GM12874 (cell line): ENCODE measurements at regions not wholly inside any gene's neighbourhood (a gene's known extent, or its start where the extent isn't known, plus 50 kb on each side); places are given as distances from the start of the nearest gene placed in this dataset.

Experiments
- TF ChIP-seq, protein P1 (sequence below): IDR thresholded peaks from 2 replicates; pipeline ENCODE4 v1.5.1; 2011; ENCODE audit warnings: low read depth, mild to moderate bottlenecking, control low read depth, low read length, moderate library complexity; ENCODE audit not compliant: insufficient read depth

DNA sequence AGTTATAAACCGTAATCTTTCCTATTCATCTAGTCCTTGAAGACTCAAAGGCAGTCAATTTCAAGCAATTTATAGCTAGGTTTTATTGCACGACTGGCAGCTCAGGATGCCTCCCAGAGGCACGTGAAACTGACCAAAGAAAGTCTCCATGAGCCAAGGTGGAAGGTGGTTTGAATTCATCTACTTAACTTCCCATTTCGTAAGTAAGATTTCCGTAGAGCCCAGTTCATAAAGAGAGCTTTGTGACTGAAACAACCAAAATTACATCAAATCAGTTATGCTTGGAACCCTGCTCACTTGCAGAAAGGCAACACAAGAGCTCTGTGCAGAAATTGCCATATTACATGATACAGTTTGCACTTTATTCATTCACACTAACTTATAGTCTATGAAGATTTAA is 556.0 kb downstream of the TRIML1 start:
- TF ChIP-seq, protein P1, sequence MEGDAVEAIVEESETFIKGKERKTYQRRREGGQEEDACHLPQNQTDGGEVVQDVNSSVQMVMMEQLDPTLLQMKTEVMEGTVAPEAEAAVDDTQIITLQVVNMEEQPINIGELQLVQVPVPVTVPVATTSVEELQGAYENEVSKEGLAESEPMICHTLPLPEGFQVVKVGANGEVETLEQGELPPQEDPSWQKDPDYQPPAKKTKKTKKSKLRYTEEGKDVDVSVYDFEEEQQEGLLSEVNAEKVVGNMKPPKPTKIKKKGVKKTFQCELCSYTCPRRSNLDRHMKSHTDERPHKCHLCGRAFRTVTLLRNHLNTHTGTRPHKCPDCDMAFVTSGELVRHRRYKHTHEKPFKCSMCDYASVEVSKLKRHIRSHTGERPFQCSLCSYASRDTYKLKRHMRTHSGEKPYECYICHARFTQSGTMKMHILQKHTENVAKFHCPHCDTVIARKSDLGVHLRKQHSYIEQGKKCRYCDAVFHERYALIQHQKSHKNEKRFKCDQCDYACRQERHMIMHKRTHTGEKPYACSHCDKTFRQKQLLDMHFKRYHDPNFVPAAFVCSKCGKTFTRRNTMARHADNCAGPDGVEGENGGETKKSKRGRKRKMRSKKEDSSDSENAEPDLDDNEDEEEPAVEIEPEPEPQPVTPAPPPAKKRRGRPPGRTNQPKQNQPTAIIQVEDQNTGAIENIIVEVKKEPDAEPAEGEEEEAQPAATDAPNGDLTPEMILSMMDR, result no peak

DNA sequence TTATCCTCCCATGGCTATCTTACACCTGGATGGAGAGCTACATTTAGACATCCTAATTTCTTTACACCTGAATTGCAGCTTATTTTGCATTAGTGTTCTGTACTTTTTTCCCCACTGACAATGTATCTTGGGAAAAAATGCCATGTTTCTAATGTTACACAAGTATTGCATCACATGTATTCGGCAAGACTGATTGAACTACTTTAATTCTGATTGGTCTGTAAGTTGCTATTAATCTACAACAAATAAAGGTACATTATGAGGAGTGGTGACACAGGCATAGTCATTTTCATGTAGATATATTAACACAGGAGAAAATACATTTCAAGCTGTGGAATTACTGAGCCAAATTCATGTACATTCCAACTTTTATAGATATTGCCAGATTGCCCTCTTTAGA is 558.0 kb downstream of the TRIML1 start:
- TF ChIP-seq, protein P1, result no peak

DNA sequence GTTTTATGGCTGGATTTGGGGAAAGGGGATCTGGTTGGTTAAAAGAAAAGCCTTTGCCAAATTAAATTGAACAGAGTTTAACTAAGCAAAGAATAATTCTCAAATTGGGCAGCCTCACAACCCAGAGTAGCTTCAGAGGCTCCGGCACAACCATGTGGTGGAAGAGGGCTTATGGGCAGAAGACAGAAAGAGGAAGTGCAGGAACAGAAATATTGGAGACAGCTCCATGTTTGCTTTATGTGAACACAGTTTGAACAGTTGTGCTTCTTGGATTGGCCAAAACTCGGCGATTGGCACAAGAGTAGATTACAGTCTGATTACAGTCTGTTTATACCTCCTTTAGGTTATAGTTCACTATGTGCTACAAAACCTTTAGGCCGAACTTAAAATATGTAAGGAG is 562.7 kb downstream of the TRIML1 start:
- TF ChIP-seq, protein P1, result no peak

DNA sequence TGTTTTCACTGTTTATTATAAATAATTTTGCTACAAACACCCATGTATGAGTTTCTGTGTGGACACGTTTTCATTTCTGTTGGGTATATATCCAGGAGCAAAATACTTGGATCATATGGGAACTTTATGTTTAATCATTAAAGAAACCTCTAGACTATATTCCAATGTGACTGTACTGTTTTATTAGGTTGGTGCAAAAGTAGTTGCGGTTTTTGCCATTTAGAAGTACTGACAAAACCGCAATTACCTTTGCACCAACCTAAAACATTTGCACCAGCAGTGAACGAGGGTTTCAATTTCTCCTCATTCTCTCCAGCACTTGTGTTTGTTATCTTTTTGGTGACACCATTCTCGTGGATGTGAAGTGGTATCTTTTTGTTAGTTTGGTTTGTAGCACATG is 565.0 kb downstream of the TRIML1 start:
- TF ChIP-seq, protein P1, result no peak

DNA sequence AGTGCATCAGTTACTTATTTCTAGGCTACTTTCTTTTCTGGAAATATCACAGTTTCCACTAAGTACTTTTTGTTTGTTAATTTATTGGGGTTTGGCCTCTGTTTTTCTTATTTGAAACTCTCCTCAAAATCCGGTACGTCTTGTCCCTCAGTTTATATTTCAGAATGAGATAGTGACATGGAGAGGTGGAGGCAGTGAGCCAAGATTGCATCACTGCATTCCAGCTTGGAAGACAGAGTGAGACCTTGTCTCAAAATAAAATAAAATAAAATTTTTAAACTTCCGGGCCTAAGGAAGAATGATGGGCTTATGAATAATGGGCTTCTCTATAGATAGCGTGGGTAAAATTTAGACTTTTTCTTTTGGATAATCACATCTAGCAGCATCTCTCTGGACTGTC is 567.8 kb downstream of the TRIML1 start:
- TF ChIP-seq, protein P1, result no peak

DNA sequence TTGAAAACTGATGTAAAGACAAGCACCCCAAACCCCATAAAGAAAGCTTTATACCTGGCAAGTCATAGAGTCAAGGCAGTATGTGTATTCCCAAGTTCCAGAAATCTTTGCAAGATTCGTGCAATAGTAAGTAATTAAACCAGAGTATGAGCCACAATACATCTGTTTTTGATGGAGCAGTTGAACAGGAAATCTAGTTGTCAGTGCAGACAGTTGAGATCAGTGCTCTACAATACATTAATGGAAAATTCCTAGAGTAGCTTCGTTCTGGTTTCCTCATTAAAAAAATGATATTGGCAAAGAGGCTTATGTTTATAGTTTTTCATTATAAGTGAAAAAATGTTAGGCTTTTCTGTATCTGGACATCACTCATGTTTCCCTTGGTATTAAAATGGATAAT is 575.3 kb downstream of the TRIML1 start:
- TF ChIP-seq, protein P1, result no peak

DNA sequence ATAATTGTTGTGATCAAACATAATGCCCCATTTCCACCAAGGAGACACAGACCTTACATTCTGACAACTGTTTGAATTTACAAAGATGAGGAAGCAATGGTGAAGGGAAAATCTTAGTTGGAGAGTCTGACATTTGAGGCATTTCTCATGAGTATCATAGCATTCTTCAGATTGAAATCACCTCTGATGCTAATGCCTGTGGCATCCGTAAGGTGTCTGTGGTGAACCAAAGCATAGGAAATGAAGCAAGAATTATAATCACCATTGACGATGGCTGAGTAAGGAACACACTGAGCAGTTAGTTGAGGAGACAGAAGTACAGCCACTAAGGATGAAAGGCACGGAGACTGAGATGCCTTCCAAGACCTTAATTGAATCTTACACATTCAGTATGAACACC is 575.7 kb downstream of the TRIML1 start:
- TF ChIP-seq, protein P1, result no peak

DNA sequence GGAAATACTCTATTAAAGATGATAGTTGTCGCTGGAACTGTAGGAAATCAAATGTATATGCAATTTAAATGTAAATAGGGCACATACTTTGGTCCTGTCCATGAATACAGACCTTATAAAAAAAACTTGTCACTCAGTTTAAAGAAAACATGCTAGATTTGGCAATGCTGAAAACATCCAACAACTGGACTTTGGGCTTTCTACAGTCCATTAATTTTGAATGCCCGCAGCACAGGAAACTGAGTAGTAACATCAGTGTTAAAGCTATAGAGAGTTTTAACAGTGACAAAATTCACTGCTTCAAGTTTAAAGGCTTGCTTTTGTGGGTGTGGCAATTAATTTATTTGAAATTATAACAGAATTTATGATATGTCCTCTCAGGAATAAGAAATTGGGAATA is 578.4 kb downstream of the TRIML1 start:
- TF ChIP-seq, protein P1, result no peak
